B cell (primary cell): ENCODE measurements at regions not wholly inside any gene's neighbourhood (a gene's known extent, or its start where the extent isn't known, plus 50 kb on each side); places are given as distances from the start of the nearest gene placed in this dataset.

ENCODE experiments used
- ATAC-seq: fragments of 200-7000 bp; cut with Tn5 transposase; one replicate; pipeline ENCODE4 v1.10.0; 2021; ENCODE audit warnings: low read depth, mild to moderate bottlenecking, moderate number of reproducible peaks, moderate library complexity
- CTCF ChIA-PET: fragments of 350-600 bp; sonication (Branson Sonifier 250); formaldehyde crosslinking; loops from one replicate; lab custom pipeline; 2021; ENCODE audit warnings: antibody characterized with exemption, inconsistent platforms; lab: Charles Lee
- POLR2A ChIA-PET: fragments of 350-600 bp; sonication (Branson Sonifier 250); formaldehyde crosslinking; loops from one replicate; lab custom pipeline; 2021; ENCODE audit warnings: antibody characterized with exemption; lab: Charles Lee
- DNase-seq: peaks from one replicate; pipeline ENCODE4 v3.0.0; 2013
- H2AFZ ChIP-seq: 2 replicates; pipeline ENCODE4 v1.6.1; 2012; ENCODE audit warnings: mild to moderate bottlenecking, low read depth, low read length; ENCODE audit not compliant: insufficient read depth, poor library complexity, severe bottlenecking
- H3K27ac ChIP-seq, 2 donors: 1 replicate in 1 of 2; 2 replicates in 1 of 2; pipeline ENCODE4 v1.5.1; 2012 to 2013; ENCODE audit warnings: low read length in 2 of 2, mild to moderate bottlenecking in 2 of 2, moderate library complexity in 1 of 2
- H3K27me3 ChIP-seq, 4 experiments: fragments of 200-600 bp in 1 of 4; sonication (generic) in 1 of 4; replicated peaks in 1 of 4; 1 replicate in 2 of 4; 2 replicates in 2 of 4; pipeline versions ENCODE4 v1.6.1 to v1.7.0; 2013 to 2016; ENCODE audit warnings: low read length in 3 of 4, mild to moderate bottlenecking in 2 of 4, mixed read lengths in 1 of 4, moderate library complexity in 1 of 4; ENCODE audit not compliant: insufficient read depth in 4 of 4, control insufficient read depth in 3 of 4; ENCODE audit errors: control extremely low read depth in 1 of 4
- H3K36me3 ChIP-seq, 2 experiments: replicated peaks in 1 of 2; 1 replicate in 1 of 2; 2 replicates in 1 of 2; pipeline versions ENCODE4 v1.6.1 to v1.7.1; 2013; ENCODE audit warnings: low read length in 1 of 2; ENCODE audit not compliant: insufficient read depth in 2 of 2, control insufficient read depth in 1 of 2; ENCODE audit errors: control extremely low read depth in 1 of 2, extremely low read depth in 1 of 2
- H3K4me1 ChIP-seq, 2 donors: fragments of 200-600 bp in 1 of 2; sonication (generic) in 1 of 2; 1 replicate in 1 of 2; 2 replicates in 1 of 2; pipeline versions ENCODE4 v1.5.1 to v1.6.1; 2013 to 2017; ENCODE audit warnings: low read length in 2 of 2; ENCODE audit not compliant: control insufficient read depth in 2 of 2, insufficient read depth in 2 of 2
- H3K4me2 ChIP-seq: replicated peaks from 2 replicates; pipeline ENCODE3; 2012; ENCODE audit warnings: mild to moderate bottlenecking, low read depth, low read length; ENCODE audit not compliant: poor library complexity, severe bottlenecking
- H3K4me3 ChIP-seq, 5 experiments: fragments of 200-600 bp in 1 of 5; sonication (generic) in 1 of 5; 1 replicate in 3 of 5; 2 replicates in 2 of 5; pipeline versions ENCODE4 v1.5.1 to v1.7.0; 2011 to 2016; ENCODE audit warnings: low read length in 4 of 5, mild to moderate bottlenecking in 4 of 5, low read depth in 2 of 5, control low read depth in 1 of 5, moderate library complexity in 1 of 5; ENCODE audit not compliant: insufficient read depth in 1 of 5; ENCODE audit errors: control extremely low read depth in 1 of 5, extremely low read depth in 1 of 5
- H3K79me2 ChIP-seq: fragments of 200-600 bp; sonication (generic); one replicate; pipeline ENCODE4 v1.6.0; 2016; ENCODE audit warnings: low read length; ENCODE audit not compliant: control insufficient read depth, insufficient read depth
- H3K9ac ChIP-seq: fragments of 200-600 bp; sonication (generic); 2 replicates; pipeline ENCODE4 v1.6.1; 2017; ENCODE audit warnings: mild to moderate bottlenecking, low read length, moderate library complexity
- H3K9me3 ChIP-seq, 3 donors: one replicate each; pipeline versions ENCODE4 v1.6.1 to v1.7.1; 2013; ENCODE audit warnings: low read length in 2 of 3; ENCODE audit not compliant: control insufficient read depth in 2 of 3, insufficient read depth in 1 of 3; ENCODE audit errors: control extremely low read depth in 1 of 3
- H4K20me1 ChIP-seq: 2 replicates; pipeline ENCODE4 v1.6.0; 2012; ENCODE audit warnings: mild to moderate bottlenecking, low read length; ENCODE audit not compliant: insufficient read depth, control insufficient read depth, poor library complexity, severe bottlenecking
- H3K27ac Mint-ChIP-seq: one replicate; pipeline ENCODE4 v1.8.0; 2021; ENCODE audit warnings: mixed read lengths
- H3K27me3 Mint-ChIP-seq: one replicate; pipeline ENCODE4 v1.8.0; 2021; ENCODE audit warnings: mixed read lengths
- H3K4me1 Mint-ChIP-seq: one replicate; pipeline ENCODE4 v1.8.0; 2021; ENCODE audit warnings: mixed read lengths
- H3K4me3 Mint-ChIP-seq: one replicate; pipeline ENCODE4 v1.8.0; 2021; ENCODE audit warnings: mixed read lengths
- H3K9me3 Mint-ChIP-seq: one replicate; pipeline ENCODE4 v1.8.0; 2022; ENCODE audit warnings: mixed read lengths; ENCODE audit not compliant: insufficient read depth
- CTCF ChIP-seq: fragments of 200-600 bp; IDR thresholded peaks from one replicate; pipeline ENCODE4 v1.8.0; 2022; ENCODE audit warnings: antibody characterized with exemption, mild to moderate bottlenecking
- EZH2 ChIP-seq: IDR thresholded peaks from 2 replicates; pipeline ENCODE4 v1.6.1; 2012; ENCODE audit warnings: borderline replicate concordance, low read depth, mild to moderate bottlenecking, moderate library complexity, low read length; ENCODE audit not compliant: insufficient read depth, poor library complexity, severe bottlenecking
- WGBS: methylation state at CpG from one replicate; pipeline ENCODE4 v1.1.5; 2013; ENCODE audit warnings: missing lambda C conversion rate; ENCODE audit not compliant: insufficient coverage; 5-methylcytosine and 5-hydroxymethylcytosine counted together
- intact Hi-C: fragments of 100-400 bp; cut with micrococcal nuclease; formaldehyde crosslinking; loops from one replicate; pipeline ENCODE4 v1.10.0; 2022

- CTCF ChIA-PET = no interaction called here
- H3K4me3 Mint-ChIP-seq = no peak overlapping the region
- TF ChIP-seq EZH2 = no peak
- no peak for TF ChIP-seq CTCF
Observed at GRCh38 chr6:164856138-164856537, 453.3 kb downstream of the C6orf118 start.

GRCh38 chr6:164855281-164855680 lies 454.1 kb downstream of the C6orf118 start:
- intact Hi-C loops = no loop called here
- Histone ChIP-seq H3K36me3 (no peaks in the 10 kb centered on the region), H3K4me2 (no peak overlapping the region), H4K20me1 (no peaks in the 10 kb centered on the region), H3K27me3 (no peaks in the 10 kb centered on the region), H3K79me2 (no peaks in the 10 kb centered on the region), H3K27ac (no peak overlapping the region), H2AFZ (no peak overlapping the region), H3K4me3 (no peak overlapping the region), H3K4me1 (no peaks in the 10 kb centered on the region), H3K9ac (no peak overlapping the region), H3K9me3 (no peaks in the 10 kb centered on the region)
- WGBS = no CpG with 5 or more reads among the region's 1 CpG
- ChIA-PET POLR2A (no interaction called here), CTCF (no interaction called here)
- Mint-ChIP-seq H3K4me3 (no peak overlapping the region), H3K4me1 (no peaks in the 10 kb centered on the region), H3K9me3 (peaks cover 3% of the 10 kb centered on the region), H3K27ac (no peak overlapping the region), H3K27me3 (no peaks in the 10 kb centered on the region)
- no peak for TF ChIP-seq CTCF
- TF ChIP-seq EZH2 = no peak
- DNase-seq = no peak
- ATAC-seq = no peak

More at GRCh38 chr6:164856138-164856537, 453.3 kb downstream of the C6orf118 start:
- Mint-ChIP-seq H3K4me1 (no peaks in the 10 kb centered on the region), H3K27ac (no peak overlapping the region), H3K27me3 (no peaks in the 10 kb centered on the region), H3K9me3 (peaks cover 3% of the 10 kb centered on the region)
- H3K9ac ChIP-seq = no peak overlapping the region
- intact Hi-C loops = no loop called here
- H3K79me2 ChIP-seq = no peaks in the 10 kb centered on the region
- POLR2A ChIA-PET = no interaction called here
- H3K27ac ChIP-seq = no peak overlapping the region
- no peak overlapping the region for H2AFZ ChIP-seq
- DNase-seq (no peak), ATAC-seq (no peak)
- no peaks in the 10 kb centered on the region for H3K27me3 ChIP-seq
- H4K20me1 ChIP-seq = no peaks in the 10 kb centered on the region
- no peak overlapping the region for H3K4me3 ChIP-seq
- H3K4me2 ChIP-seq = no peak overlapping the region
- no peaks in the 10 kb centered on the region for H3K4me1 ChIP-seq
- H3K9me3 ChIP-seq = no peaks in the 10 kb centered on the region
- no peaks in the 10 kb centered on the region for H3K36me3 ChIP-seq
- 70% methylated on average over 2 of the region's 8 CpGs for WGBS
